ENCODE measurements at regions not wholly inside any gene's neighbourhood (a gene's known extent, or its start where the extent isn't known, plus 50 kb on each side); places are given as distances from the start of the nearest gene placed in this dataset.

DNA sequence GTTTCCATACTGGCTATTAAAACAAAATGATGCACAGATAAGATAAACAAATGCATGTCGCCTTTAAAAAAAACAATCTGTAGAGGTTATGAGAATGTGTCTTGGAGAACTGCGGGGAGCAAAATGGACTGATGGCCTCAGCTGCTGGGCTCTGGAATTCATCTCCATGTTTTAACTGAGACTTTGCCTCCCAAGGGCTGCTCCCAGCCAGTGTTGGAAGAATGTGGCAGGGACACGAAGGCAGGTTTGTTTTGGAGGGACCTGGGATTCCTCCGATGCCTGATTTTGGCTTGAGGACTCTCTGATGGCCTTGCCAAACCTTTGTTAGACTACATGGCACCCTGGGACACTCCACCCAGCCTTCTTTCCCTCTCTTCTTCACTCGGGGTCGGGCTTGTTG, 83.5 kb upstream of the AP1S2 start:
- TF ChIP-seq, protein P1, sequence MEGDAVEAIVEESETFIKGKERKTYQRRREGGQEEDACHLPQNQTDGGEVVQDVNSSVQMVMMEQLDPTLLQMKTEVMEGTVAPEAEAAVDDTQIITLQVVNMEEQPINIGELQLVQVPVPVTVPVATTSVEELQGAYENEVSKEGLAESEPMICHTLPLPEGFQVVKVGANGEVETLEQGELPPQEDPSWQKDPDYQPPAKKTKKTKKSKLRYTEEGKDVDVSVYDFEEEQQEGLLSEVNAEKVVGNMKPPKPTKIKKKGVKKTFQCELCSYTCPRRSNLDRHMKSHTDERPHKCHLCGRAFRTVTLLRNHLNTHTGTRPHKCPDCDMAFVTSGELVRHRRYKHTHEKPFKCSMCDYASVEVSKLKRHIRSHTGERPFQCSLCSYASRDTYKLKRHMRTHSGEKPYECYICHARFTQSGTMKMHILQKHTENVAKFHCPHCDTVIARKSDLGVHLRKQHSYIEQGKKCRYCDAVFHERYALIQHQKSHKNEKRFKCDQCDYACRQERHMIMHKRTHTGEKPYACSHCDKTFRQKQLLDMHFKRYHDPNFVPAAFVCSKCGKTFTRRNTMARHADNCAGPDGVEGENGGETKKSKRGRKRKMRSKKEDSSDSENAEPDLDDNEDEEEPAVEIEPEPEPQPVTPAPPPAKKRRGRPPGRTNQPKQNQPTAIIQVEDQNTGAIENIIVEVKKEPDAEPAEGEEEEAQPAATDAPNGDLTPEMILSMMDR (IDR thresholded peaks at IDR 0.05): no peak
- TF ChIP-seq POLR2AphosphoS5 (IDR thresholded peaks at IDR 0.05): no peak
